GM12873 (cell line): ENCODE measurements at regions not wholly inside any gene's neighbourhood (a gene's known extent, or its start where the extent isn't known, plus 50 kb on each side); places are given as distances from the start of the nearest gene placed in this dataset.

Experiments
- TF ChIP-seq, protein P1 (sequence below): IDR thresholded peaks from 2 replicates; pipeline ENCODE4 v1.5.1; 2012; ENCODE audit warnings: low read depth, mild to moderate bottlenecking, moderate library complexity, low read length, control low read depth; ENCODE audit not compliant: insufficient read depth; ENCODE audit errors: missing control alignments

DNA sequence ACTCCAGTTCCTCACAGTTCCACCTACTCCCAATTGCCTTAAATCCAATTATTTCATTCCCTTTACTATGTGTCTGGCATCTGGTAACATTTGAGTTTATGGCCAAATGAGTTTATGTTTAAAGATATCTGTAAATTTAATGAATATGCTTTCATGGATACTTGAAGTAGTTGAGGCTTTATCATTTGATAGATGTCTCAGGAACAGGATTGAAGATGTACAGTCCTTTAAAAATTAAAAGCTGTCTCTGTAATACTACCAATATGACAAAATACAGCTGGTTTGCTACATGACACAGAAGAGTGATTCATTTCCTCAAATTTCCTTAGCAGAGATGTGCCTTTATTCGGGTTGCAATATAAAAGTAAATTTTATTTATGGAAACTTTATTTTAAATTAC is 2326.0 kb upstream of the ACO1 start:
- TF ChIP-seq, protein P1, sequence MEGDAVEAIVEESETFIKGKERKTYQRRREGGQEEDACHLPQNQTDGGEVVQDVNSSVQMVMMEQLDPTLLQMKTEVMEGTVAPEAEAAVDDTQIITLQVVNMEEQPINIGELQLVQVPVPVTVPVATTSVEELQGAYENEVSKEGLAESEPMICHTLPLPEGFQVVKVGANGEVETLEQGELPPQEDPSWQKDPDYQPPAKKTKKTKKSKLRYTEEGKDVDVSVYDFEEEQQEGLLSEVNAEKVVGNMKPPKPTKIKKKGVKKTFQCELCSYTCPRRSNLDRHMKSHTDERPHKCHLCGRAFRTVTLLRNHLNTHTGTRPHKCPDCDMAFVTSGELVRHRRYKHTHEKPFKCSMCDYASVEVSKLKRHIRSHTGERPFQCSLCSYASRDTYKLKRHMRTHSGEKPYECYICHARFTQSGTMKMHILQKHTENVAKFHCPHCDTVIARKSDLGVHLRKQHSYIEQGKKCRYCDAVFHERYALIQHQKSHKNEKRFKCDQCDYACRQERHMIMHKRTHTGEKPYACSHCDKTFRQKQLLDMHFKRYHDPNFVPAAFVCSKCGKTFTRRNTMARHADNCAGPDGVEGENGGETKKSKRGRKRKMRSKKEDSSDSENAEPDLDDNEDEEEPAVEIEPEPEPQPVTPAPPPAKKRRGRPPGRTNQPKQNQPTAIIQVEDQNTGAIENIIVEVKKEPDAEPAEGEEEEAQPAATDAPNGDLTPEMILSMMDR = no peak

- TF ChIP-seq, protein P1 = no peak
These were observed 2323.5 kb upstream of the ACO1 start for GRCh38 chr9:30060976-30061375.

GRCh38 chr9:30065888-30066287 is 2318.6 kb upstream of the ACO1 start:
- TF ChIP-seq, protein P1 = no peak

- TF ChIP-seq, protein P1 = no peak
These were observed 2309.4 kb upstream of the ACO1 start for GRCh38 chr9:30075022-30075421.

DNA sequence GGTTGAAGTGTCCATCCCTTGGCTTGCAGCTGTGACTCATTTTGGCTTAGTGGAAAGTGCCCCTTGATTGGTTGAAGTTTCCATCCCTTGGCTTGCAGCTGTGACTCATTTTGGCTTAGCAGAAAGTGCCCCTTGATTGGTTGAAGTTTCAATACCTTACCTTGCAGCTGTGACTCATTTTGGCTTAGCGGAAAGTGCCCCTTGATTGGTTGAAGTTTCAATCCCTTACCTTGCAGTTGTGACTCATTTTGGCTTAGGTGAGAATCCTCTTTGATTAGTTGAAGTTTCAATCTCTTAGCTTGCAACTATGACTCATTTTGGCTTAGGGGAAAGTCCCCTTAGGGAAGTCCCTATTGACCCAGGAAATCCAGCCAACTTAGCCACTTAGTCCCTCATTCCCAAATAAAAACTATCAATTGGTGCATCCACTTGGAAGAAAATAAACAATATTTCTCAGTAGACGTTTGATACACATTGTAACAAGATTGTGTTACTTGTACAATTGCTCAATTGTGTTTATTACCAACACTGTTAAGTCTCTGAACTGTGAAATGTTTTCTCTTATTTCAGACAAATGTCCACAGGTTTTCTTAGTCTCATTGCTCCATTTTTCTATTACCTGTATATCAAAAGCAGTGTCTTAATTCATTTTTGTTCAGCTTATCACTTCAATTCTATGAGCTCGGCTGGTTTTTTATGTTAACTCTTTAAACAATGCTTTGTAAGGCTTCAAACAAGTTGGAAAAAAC is 2308.8 kb upstream of the ACO1 start:
- TF ChIP-seq, protein P1 = no peak

DNA sequence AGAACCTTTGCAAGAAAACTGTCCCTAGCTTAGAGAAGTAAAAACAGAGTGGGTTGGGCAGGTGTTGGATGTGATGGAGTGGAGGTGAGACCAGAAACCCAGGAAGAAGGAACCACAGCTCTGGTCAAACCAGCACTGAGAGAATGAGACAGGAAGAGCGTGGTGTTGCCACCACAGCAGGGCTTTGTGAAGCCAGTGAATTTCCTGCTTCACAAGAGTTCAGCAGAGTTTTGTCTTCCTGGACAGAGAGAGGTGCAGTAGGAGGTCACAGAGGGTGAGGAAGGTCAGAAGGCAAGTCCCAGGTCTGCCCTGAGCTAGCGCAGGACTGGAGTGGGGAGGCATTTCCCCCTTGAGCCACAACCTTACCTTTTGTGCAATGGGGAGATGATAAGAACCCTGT is 2306.2 kb upstream of the ACO1 start:
- TF ChIP-seq, protein P1 = no peak

GRCh38 chr9:30089428-30089827 is 2295.0 kb upstream of the ACO1 start:
- TF ChIP-seq, protein P1 = no peak
